NCI-H187 (cell line): ENCODE measurements at regions not wholly inside any gene's neighbourhood (a gene's known extent, or its start where the extent isn't known, plus 50 kb on each side); places are given as distances from the start of the nearest gene placed in this dataset.
"Not testable (repeated sequence)": the region's sequence is repeated elsewhere in the genome, so short reads cannot be mapped to it uniquely, and the experiment has no call there.

Experiments used
- DNase-seq, 2 experiments: peaks; one replicate each; lab custom pipeline; 2025; lab: John Stamatoyannopoulos, UW

DNA sequence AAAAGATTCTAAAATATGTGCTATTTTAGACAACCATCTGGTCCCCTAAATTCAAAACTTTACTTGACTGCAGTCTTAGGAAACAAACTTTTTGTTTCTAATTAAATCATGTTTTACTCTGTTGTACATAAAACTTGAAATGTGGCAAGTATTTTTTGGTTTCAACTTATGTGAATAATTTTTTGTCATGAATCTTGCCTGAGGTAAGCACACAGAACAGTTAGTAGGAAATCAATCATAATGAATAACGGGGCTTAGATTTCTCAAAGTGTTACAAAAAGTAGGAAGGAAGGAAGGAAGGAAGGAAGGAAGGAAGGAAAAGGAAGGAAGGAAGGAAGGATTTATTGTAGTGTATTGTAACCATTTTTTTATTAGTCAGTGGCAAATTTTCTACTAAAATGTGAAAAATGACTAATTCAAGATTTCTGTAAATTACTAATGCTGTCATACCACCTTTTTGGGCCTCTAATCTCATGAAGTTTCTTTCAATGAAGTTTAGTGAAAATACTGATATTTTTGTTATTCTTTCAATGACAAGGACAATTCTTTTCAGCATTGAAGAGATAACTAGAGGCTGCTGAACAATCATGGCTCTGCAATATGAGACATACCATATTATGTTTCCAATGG, 1689.2 kb downstream of the OTOL1 start:
- DNase-seq, result no peak

DNA sequence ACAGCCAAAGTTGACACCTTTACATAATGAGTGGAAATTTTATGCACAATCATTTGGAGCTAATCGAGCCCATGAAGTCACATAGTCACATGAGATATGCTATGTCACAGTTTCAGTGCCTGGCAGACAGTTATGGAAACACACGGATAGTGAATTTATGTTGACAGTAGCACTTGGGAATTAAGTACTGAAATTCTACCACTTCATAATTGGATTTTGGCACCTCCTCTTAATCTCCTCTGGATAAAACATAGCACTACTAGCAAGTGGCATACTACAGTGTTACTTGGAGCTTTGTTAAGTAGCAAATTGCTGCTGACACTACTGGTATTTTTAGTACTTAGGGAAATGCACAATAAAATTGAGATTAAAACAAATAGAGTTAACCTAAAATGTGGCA, 1679.4 kb downstream of the OTOL1 start:
- DNase-seq, result no peak

DNA sequence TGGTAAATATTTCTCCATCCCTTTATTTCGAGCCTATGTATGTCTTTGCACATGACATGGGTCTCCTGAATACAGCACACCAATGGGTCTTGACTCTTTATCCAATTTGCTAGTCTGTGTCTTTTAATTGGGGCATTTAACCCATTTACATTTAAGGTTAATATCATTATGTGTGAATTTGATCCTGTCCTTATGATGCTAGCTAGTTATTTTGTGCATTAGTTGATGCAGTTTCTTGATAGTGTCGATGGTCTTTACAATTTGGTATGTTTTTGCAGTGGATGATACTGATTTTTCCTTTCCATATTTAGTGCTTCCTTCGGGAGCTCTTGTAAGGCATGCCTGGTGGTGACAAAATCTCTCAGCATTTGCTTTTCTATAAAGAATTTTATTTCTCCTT, 1675.9 kb downstream of the OTOL1 start:
- not testable (repeated sequence) for DNase-seq

DNA sequence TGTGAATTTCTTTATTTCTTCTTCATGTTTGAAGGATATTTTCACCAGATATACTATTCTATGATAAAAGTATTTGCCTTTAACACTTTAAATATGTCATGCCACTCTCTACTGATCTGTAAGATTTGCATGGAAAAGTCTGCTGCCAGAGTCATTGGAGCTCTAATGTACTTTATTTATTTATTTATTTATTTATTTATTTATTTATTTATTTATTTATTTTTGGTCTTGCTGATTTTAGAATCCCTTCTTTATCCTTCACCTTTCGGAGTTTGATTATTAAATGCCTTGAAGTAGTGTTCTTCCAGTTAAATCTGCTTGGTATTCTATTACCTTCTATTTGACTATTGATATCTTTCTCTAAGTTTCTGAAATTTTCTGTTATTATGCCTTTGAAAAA, 1669.6 kb downstream of the OTOL1 start:
- no peak for DNase-seq

DNA sequence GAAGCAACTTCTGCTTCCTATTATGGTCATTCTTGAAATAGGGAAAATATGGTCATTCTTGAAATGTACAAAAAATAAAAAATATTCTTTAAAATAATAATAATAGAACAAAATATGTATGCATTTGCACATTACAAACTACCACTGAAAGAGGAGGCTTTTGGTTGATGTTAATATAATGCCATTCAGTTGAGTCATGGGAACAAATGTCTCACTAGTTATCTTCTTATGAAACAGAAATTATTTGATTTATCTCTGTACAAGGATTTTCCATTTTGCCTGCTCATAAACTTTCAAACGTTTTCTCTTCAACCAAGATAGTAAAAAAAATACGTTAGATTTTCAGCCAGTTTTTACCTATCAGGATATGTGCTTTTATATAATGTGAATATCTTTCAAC, 1662.7 kb downstream of the OTOL1 start:
- no peak for DNase-seq

DNA sequence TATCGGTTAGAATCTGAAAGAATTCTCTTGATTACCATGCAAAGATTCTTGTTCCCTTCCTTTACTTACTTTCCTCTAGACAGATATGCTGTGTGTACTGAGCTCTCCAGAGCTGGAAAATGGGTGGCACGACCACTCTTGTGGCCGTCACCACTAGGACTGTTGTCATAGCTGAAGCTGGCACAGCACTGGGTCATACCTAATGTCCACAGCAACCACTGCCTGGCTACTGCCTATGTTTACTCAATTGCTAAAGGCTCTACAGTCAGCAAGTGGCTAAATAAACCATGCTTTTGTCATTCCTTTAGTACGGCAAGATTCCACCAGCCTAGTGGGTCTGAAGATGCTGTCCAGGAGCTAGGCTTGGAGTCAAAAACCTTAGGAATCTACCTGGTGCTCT, 1643.0 kb downstream of the OTOL1 start:
- DNase-seq, result no peak

DNA sequence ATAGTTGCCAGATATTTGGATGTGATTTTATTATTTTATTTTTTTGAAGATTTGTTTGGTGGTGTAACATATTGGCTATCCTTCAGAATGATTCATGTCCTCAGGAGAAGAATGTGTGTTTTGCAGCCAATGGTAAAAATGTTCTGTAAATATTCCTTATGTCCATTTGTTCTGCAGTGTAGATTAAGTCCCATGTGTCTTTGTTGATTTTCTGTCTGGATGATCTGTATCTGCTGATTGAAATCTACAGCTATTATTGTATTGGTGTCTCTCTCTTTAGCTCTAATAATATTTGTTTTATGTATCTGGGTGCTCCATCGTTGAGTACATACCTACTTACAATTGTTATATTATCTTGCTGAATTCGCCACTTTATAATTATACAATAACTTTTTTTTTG, 1641.7 kb downstream of the OTOL1 start:
- no peak for DNase-seq

DNA sequence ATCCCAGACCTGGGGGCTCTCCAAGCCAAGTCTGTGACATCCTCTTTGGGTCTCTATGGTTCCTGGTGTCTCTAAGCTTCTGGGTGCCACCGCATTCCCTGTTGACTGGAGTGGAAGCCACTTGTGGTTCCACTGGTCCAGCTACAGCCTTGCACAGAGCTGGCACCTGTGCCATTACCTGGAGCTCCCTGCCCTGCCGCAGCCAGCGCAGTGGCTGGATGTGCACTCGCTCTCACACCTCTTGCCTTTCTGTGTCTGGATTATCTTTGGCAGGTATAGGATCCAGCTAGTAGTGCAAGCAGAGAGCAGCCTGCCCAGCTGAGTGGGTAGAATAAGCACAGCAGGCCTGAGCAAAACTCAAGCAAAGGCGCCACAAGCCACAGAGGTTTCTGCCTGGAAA, 1635.5 kb downstream of the OTOL1 start:
- DNase-seq, result no peak

DNA sequence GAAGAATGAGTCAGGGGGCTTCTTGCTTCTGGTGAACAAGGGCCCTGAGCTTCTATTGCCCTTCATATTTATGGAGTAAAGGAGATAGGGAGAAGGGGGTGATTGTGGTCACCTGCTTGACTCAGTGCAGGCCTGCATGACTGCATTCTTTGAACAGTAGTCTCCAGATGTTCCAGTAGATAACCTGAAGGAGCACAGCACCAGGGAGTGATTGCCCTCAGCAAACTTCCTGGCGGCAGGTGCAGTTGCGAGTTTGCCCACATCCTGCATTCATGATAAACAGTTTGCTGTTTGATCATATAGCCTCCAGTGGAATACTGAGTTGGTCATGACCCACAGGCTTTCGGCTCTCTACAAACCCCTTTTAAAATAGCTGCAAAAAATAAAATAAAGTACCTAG, 1632.7 kb downstream of the OTOL1 start:
- DNase-seq, result no peak

DNA sequence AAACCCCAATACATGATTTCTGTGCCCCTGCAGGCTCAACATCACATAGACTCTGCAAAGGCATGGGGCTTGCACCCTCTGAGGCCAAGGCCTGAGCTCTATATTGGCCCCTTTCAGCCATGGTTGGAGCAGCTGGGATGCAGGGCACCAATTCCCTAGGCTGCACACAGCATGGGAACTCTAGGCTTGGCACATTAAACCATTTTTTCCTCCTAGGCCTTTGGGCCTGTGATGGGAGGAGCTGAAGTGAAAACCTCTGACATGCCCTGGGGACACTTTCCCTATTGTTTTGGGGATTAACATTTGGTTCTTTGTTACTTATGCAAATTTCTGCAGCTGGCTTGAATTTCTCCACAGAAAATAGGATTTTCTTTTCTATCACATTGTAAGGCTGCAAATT, 1629.5 kb downstream of the OTOL1 start:
- no peak for DNase-seq
